Lung (tissue), 11 donors: ENCODE measurements at regions not wholly inside any gene's neighbourhood (a gene's known extent, or its start where the extent isn't known, plus 50 kb on each side); places are given as distances from the start of the nearest gene placed in this dataset.

Experiments used
- ATAC-seq: fragments of 200-7000 bp; cut with Tn5 transposase; one replicate; pipeline ENCODE4 v1.9.1; 2020; ENCODE audit warnings: moderate number of reproducible peaks; ENCODE audit not compliant: insufficient read depth, low FRiP score
- DNase-seq, 3 donors: peaks; one replicate each; pipeline ENCODE4 v3.0.0-alpha.2; 2013 to 2017
- H3K27ac ChIP-seq, 2 donors: one replicate each; pipeline ENCODE4 v1.5.1; 2013; ENCODE audit warnings: mild to moderate bottlenecking in 2 of 2, moderate library complexity in 2 of 2, control low read depth in 1 of 2, inconsistent platforms in 1 of 2, low read depth in 1 of 2, low read length in 1 of 2
- H3K27me3 ChIP-seq, 3 donors: one replicate each; pipeline ENCODE4 v1.5.1; 2013; ENCODE audit warnings: low read length in 2 of 3; ENCODE audit not compliant: control insufficient read depth in 3 of 3, insufficient read depth in 3 of 3
- H3K36me3 ChIP-seq, 4 donors: one replicate each; pipeline ENCODE4 v1.5.1; 2013; ENCODE audit warnings: low read length in 4 of 4, mild to moderate bottlenecking in 1 of 4, moderate library complexity in 1 of 4; ENCODE audit not compliant: control insufficient read depth in 4 of 4, insufficient read depth in 4 of 4
- H3K4me1 ChIP-seq, 5 donors: one replicate each; pipeline ENCODE4 v1.5.1; 2013; ENCODE audit warnings: low read length in 5 of 5, mild to moderate bottlenecking in 2 of 5, moderate library complexity in 1 of 5; ENCODE audit not compliant: control insufficient read depth in 5 of 5, insufficient read depth in 5 of 5
- H3K4me3 ChIP-seq: one replicate; pipeline ENCODE4 v1.5.1; 2013; ENCODE audit warnings: mild to moderate bottlenecking, control low read depth, moderate library complexity
- H3K9ac ChIP-seq, 2 donors: one replicate each; pipeline ENCODE4 v1.5.1; 2013; ENCODE audit warnings: low read length in 2 of 2, control low read depth in 1 of 2; ENCODE audit not compliant: insufficient read depth in 1 of 2
- H3K9me3 ChIP-seq, 4 donors: one replicate each; pipeline ENCODE4 v1.5.1; 2013; ENCODE audit warnings: low read length in 3 of 4, mild to moderate bottlenecking in 1 of 4, moderate library complexity in 1 of 4; ENCODE audit not compliant: control insufficient read depth in 4 of 4, insufficient read depth in 3 of 4
- WGBS, 2 donors: extraction: QIAGEN DNeasy Blood & Tissue Kit; methylation state at CpG; one replicate each; pipeline ENCODE4 v1.1.7; 2013; 5-methylcytosine and 5-hydroxymethylcytosine counted together
- TF ChIP-seq, protein P1 (sequence below): IDR thresholded peaks from 2 replicates; pipeline ENCODE4 v1.5.1; 2012; ENCODE audit warnings: mild to moderate bottlenecking; ENCODE audit errors: control extremely low read depth, extremely low read depth
- donor health status: control.
- donor health status: control.
- donor health status: Bipolar disorder and iron deficiency.
- donor health status: healthy.
- donor health status: DM: yes; HTN: yes; CAD: no.

DNA sequence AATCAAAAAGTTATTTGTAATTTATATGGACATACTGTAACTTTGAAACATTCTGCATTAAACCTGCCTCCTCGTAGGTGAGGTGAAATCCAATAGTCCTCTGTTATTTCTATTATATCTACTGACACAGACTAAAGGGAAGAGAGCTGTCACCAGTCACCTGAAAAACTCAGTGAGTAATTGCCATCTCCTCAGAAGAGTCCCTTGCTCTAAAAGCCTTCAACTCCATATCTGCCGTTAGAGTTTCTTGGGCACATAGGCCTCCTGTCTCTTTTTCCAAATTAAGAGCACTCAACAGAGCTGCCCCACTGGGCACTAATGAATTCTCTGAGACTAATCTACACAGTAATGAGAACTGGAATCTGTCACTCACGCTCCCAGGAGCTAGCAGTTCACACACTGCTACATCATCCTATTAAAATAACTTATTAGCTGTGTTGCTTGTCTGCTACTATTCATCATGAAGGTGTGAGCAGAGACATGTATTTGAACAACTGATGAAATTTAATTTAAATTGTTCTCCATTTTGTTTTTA, 67.3 kb upstream of the VCAN start:
- peaks cover 0 to 22% (median 2%) of the 10 kb centered on the region in 5 donors for H3K4me1 ChIP-seq
- WGBS, 2 donors, result 81 to 93% methylated on average over 3 of the region's 3 CpGs
- no peak overlapping the region for H3K4me3 ChIP-seq
- H3K9ac ChIP-seq, result no peak overlapping the region
- DNase-seq (no peak), ATAC-seq (no peak)
- peak overlapping the region in 1 of 2 donors; percentile 53 for H3K27ac ChIP-seq
- TF ChIP-seq, protein P1, sequence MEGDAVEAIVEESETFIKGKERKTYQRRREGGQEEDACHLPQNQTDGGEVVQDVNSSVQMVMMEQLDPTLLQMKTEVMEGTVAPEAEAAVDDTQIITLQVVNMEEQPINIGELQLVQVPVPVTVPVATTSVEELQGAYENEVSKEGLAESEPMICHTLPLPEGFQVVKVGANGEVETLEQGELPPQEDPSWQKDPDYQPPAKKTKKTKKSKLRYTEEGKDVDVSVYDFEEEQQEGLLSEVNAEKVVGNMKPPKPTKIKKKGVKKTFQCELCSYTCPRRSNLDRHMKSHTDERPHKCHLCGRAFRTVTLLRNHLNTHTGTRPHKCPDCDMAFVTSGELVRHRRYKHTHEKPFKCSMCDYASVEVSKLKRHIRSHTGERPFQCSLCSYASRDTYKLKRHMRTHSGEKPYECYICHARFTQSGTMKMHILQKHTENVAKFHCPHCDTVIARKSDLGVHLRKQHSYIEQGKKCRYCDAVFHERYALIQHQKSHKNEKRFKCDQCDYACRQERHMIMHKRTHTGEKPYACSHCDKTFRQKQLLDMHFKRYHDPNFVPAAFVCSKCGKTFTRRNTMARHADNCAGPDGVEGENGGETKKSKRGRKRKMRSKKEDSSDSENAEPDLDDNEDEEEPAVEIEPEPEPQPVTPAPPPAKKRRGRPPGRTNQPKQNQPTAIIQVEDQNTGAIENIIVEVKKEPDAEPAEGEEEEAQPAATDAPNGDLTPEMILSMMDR, result no peak
- no peaks in the 10 kb centered on the region for H3K9me3 ChIP-seq
- H3K36me3 ChIP-seq, result no peaks in the 10 kb centered on the region
- no peaks in the 10 kb centered on the region for H3K27me3 ChIP-seq

DNA sequence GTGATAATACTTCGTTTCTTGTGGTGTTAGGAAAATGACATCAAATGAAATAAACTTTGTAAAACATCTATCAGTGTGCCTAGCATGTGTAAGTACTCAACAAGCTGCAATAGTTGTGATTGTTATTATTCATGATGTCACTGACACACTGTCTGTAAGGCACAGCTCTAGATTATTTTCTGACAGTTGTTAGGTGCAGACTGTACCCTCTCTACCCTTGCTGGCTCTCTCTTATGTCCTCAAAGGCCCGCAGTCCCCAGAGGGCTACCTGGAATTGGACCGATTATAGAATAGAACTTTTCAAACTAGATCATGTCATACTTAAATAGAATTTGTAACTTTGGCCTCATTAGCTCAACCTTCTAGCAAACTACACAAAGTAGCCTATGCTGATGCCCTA, 65.9 kb upstream of the VCAN start:
- Histone ChIP-seq H3K27me3 (no peaks in the 10 kb centered on the region), H3K27ac (no peak overlapping the region), H3K36me3 (no peaks in the 10 kb centered on the region), H3K9me3 (peaks cover 0 to 8% (median 2%) of the 10 kb centered on the region in 4 donors), H3K4me3 (no peak overlapping the region), H3K4me1 (peaks cover 0 to 14% (median 2%) of the 10 kb centered on the region in 5 donors), H3K9ac (no peak overlapping the region)
- ATAC-seq, result no peak
- 91% methylated on average over 3 of the region's 3 CpGs for WGBS, 2 donors
- DNase-seq, result no peak
- TF ChIP-seq, protein P1, result no peak

DNA sequence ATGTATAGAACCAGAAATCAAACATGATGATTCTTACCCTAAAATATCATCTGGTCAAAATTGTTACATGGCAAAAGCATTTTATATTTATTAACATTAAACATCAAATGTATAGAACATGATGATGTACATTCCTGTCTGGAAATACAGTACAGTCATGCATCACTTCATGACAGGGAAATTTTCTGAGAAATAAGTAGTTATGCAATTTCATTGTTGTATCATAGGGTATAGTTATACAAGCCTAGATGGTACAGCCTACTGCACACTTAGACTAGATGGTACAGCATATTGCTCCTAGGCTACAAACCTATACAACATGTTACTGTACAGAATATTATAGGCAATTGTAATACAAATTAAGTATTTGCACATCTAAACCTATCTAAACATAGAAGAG, 64.6 kb upstream of the VCAN start:
- TF ChIP-seq, protein P1, result no peak

DNA sequence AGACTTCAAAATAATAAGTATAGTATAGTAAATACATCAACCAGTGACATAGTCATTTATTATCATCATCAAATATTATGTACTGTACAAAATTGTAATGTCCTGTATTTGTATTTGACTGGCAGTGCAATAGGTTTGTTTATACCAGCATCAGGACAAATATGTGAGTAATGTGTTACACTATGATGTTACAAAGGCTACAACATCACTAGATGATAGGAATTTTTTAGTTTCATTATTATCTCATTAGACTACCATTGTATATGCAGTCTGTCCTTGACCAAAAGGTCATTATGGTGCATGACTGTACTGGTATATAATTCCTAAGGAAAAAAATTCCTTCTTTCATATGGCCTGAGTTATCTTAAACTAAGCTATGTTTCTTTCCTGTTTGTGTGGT, 63.6 kb upstream of the VCAN start:
- no peaks in the 10 kb centered on the region for H3K36me3 ChIP-seq
- no peaks in the 10 kb centered on the region for H3K27me3 ChIP-seq
- H3K27ac ChIP-seq, result no peak overlapping the region
- TF ChIP-seq, protein P1, result no peak
- no peak overlapping the region for H3K4me3 ChIP-seq
- ATAC-seq (no peak), DNase-seq (no peak)
- peaks cover 0 to 8% (median 2%) of the 10 kb centered on the region in 4 donors for H3K9me3 ChIP-seq
- H3K9ac ChIP-seq, result no peak overlapping the region
- peaks cover 0 to 2% (median 0%) of the 10 kb centered on the region in 5 donors for H3K4me1 ChIP-seq

More for the DNA sequence above, 64.6 kb upstream of the VCAN start:
- H3K4me1 ChIP-seq, result peaks cover 0 to 2% (median 0%) of the 10 kb centered on the region in 5 donors
- ATAC-seq (no peak), DNase-seq (no peak)
- H3K27ac ChIP-seq, result no peak overlapping the region
- H3K36me3 ChIP-seq, result no peaks in the 10 kb centered on the region
- H3K9ac ChIP-seq, result no peak overlapping the region
- H3K4me3 ChIP-seq, result no peak overlapping the region
- H3K27me3 ChIP-seq, result no peaks in the 10 kb centered on the region
- peaks cover 0 to 8% (median 2%) of the 10 kb centered on the region in 4 donors for H3K9me3 ChIP-seq
